Calu3 (cell line): ENCODE measurements at regions not wholly inside any gene's neighbourhood (a gene's known extent, or its start where the extent isn't known, plus 50 kb on each side); places are given as distances from the start of the nearest gene placed in this dataset.

Source experiments
- BruUV-seq: library from RNA; stranded (reverse); fragments of 400-500 nt; replicated peaks from 2 replicates; lab custom pipeline; 2021; lab: Mats Ljungman, UMichigan
- CTCF ChIA-PET: fragments of 300-600 bp; sonication (Branson Sonifier 250); formaldehyde crosslinking; loops from one replicate; lab custom pipeline; 2022; ENCODE audit warnings: antibody characterized with exemption; lab: Charles Lee
- DNase-seq: peaks from one replicate; pipeline ENCODE4 v3.0.0; 2022
- H3K27ac Mint-ChIP-seq: one replicate; pipeline ENCODE4 v1.8.0; 2022; ENCODE audit warnings: mixed read lengths; ENCODE audit not compliant: unreplicated experiment
- H3K27me3 Mint-ChIP-seq: one replicate; pipeline ENCODE4 v1.8.0; 2022; ENCODE audit warnings: mixed read lengths; ENCODE audit not compliant: unreplicated experiment
- H3K36me3 Mint-ChIP-seq: one replicate; pipeline ENCODE4 v1.8.0; 2022; ENCODE audit warnings: mild to moderate bottlenecking, moderate library complexity, mixed read lengths; ENCODE audit not compliant: insufficient read depth, unreplicated experiment
- H3K4me1 Mint-ChIP-seq: one replicate; pipeline ENCODE4 v1.8.0; 2022; ENCODE audit warnings: mild to moderate bottlenecking, low read depth, mixed read lengths; ENCODE audit not compliant: unreplicated experiment
- H3K4me3 Mint-ChIP-seq: one replicate; pipeline ENCODE4 v1.8.0; 2022; ENCODE audit warnings: mild to moderate bottlenecking, low read depth, moderate library complexity, mixed read lengths; ENCODE audit not compliant: unreplicated experiment
- H3K9me3 Mint-ChIP-seq: one replicate; pipeline ENCODE4 v1.8.0; 2022; ENCODE audit warnings: low read depth, mixed read lengths; ENCODE audit not compliant: unreplicated experiment
- intact Hi-C: fragments of 100-400 bp; cut with micrococcal nuclease; formaldehyde crosslinking; loops from one replicate; pipeline ENCODE4 v1.10.0; 2022; ENCODE audit not compliant: unreplicated experiment
- TF ChIP-seq, protein P1 (sequence below): fragments of 200-600 bp; IDR thresholded peaks from one replicate; pipeline ENCODE4 v1.8.0; 2022; ENCODE audit warnings: antibody characterized with exemption; ENCODE audit not compliant: unreplicated experiment

DNA sequence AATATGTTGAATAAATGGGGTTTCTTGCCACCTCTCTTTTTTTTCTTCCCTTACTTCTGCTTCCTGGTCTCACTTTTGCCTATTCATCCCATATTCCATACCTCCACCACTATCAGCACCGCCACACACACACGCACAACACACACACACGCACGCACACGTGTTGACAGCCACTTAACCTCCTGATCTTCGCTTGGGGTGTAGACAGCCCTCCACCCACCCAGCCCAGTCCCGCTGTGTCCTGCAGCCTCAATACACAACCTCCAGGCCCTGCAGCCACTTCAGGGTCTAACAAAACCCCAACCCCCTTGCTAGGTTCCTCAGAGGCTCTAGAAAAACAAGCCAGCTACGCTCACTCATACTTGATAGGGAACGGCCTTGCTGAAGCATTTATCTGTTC is 72.3 kb downstream of the LINC00237 start:
- H3K9me3 Mint-ChIP-seq = no peaks in the 10 kb centered on the region
- H3K4me1 Mint-ChIP-seq = no peaks in the 10 kb centered on the region
- no peak overlapping the region for H3K27ac Mint-ChIP-seq
- intact Hi-C loops = no loop called here
- no peak for DNase-seq
- no TSS peak for BruUV-seq
- peaks cover 23% of the 10 kb centered on the region for H3K27me3 Mint-ChIP-seq
- TF ChIP-seq, protein P1, sequence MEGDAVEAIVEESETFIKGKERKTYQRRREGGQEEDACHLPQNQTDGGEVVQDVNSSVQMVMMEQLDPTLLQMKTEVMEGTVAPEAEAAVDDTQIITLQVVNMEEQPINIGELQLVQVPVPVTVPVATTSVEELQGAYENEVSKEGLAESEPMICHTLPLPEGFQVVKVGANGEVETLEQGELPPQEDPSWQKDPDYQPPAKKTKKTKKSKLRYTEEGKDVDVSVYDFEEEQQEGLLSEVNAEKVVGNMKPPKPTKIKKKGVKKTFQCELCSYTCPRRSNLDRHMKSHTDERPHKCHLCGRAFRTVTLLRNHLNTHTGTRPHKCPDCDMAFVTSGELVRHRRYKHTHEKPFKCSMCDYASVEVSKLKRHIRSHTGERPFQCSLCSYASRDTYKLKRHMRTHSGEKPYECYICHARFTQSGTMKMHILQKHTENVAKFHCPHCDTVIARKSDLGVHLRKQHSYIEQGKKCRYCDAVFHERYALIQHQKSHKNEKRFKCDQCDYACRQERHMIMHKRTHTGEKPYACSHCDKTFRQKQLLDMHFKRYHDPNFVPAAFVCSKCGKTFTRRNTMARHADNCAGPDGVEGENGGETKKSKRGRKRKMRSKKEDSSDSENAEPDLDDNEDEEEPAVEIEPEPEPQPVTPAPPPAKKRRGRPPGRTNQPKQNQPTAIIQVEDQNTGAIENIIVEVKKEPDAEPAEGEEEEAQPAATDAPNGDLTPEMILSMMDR = no peak
- CTCF ChIA-PET = no interaction called here
- no peaks in the 10 kb centered on the region for H3K36me3 Mint-ChIP-seq
- H3K4me3 Mint-ChIP-seq = no peak overlapping the region

DNA sequence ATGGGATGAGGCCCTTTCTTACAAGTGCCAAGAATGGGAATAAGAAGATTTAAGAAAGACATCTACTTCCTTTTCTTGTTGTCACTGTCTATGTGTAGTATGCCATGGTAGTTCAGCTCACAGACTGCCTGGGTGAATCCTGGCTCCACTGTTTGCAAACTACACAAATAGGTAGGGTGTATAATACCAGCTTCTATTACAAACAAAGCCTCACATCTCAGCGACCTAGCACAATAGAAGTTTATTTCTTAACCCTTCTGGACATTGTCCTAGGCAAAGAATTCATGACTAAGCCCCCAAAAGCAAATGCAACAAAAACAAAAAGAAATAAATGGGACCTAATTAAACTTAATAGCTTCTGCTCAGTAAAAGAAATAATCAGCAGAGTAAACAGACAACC is 74.5 kb downstream of the LINC00237 start:
- DNase-seq = no peak
- Mint-ChIP-seq H3K36me3 (no peaks in the 10 kb centered on the region), H3K27me3 (peaks cover 23% of the 10 kb centered on the region), H3K4me1 (no peaks in the 10 kb centered on the region), H3K27ac (no peak overlapping the region), H3K4me3 (no peak overlapping the region), H3K9me3 (no peaks in the 10 kb centered on the region)
- intact Hi-C loops = no loop called here
- BruUV-seq = no TSS peak
- TF ChIP-seq, protein P1 = no peak
- CTCF ChIA-PET = no interaction called here

DNA sequence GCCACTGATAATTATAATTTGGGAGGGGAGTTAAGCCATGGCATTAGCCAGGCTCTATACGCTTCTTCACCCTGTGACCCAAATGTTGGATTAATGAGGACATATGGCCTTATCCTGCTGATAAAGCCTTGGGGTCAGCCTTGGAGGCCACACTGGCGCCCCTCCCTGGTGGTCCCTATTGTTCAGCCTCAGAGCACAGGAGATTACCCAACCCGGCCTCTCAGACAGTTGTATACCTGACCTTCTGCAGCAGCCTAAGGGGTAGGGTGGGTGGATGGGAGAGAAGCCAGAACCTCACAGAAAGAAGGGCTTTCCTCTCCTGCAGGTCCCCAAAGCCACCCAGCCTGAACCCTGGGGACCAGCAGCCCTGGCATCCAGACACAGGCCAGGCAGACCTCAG is 76.8 kb downstream of the LINC00237 start:
- CTCF ChIA-PET = no interaction called here
- no TSS peak for BruUV-seq
- peaks cover 23% of the 10 kb centered on the region for H3K27me3 Mint-ChIP-seq
- no peak overlapping the region for H3K27ac Mint-ChIP-seq
- H3K36me3 Mint-ChIP-seq = no peaks in the 10 kb centered on the region
- no peaks in the 10 kb centered on the region for H3K4me1 Mint-ChIP-seq
- H3K4me3 Mint-ChIP-seq = no peak overlapping the region
- TF ChIP-seq, protein P1 = no peak
- intact Hi-C loops = no loop called here
- H3K9me3 Mint-ChIP-seq = no peaks in the 10 kb centered on the region
- no peak for DNase-seq

DNA sequence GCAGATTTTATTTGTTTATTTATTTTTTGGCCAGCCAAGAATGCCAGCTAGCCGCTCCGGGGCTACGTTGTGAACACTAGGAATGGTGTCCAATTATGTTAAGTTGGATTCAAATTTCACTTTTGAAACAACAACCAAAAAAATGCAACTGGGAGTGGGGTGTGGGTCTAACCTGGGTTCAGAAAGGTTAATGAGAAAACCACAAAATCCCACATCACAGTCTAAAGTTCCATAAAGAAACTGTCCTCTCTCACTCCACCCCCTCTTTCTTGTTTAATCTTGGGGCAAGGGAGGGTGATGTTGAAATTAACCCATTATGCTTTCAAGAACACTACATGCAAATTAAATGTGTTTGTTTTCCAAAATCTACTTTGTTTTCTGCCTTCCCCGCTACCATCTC is 77.2 kb downstream of the LINC00237 start:
- Mint-ChIP-seq H3K27ac (no peak overlapping the region), H3K4me1 (no peaks in the 10 kb centered on the region), H3K4me3 (no peak overlapping the region), H3K36me3 (no peaks in the 10 kb centered on the region), H3K9me3 (no peaks in the 10 kb centered on the region), H3K27me3 (peaks cover 23% of the 10 kb centered on the region)
- CTCF ChIA-PET = no interaction called here
- TF ChIP-seq, protein P1 = no peak
- DNase-seq = no peak
- BruUV-seq = no TSS peak
- intact Hi-C loops = no loop called here
